ENCODE measurements at regions not wholly inside any gene's neighbourhood (a gene's known extent, or its start where the extent isn't known, plus 50 kb on each side); places are given as distances from the start of the nearest gene placed in this dataset.
"Not testable (repeated sequence)": the region's sequence is repeated elsewhere in the genome, so short reads cannot be mapped to it uniquely, and the experiment has no call there.

DNA sequence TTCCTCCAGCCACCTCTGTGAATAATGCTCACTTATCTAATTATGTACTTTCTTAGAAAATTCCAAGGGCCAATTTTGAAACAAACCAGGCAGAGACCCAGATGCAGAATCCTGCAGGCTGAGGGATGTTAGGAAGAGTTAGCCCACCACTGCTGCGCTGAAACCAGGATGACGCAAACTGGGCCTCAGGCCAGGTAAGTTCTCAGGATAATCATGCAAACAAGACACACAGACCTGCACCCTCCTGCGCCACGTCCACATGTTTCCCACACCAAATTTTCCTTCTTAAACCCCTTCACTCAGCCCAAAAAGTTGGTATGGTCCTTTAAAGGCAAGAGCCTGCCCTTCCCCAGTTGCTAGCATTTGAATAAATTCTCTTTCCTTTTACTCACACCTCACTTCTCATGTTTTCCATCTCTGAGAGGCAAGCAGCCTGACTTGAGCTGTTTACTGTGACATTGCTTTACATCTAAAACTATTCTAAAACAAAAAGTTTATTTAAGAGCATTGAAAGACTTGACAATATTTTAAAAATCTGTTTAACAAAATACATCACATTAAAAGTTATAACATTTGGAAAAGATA is 887.1 kb downstream of the LRRIQ3 start:
- Histone ChIP-seq H3K36me3 (ENCODE audit: insufficient read depth, low read length) (no peaks in the 10 kb centered on the region), H3K9me3 (ENCODE audit: insufficient read depth, low read length, severe bottlenecking) (no peaks in the 10 kb centered on the region)
- no peak for TF ChIP-seq EZH2 (IDR thresholded peaks at IDR 0.05; ENCODE audit: borderline replicate concordance, low read depth, low read length, severe bottlenecking)
- TF ChIP-seq, protein P1, sequence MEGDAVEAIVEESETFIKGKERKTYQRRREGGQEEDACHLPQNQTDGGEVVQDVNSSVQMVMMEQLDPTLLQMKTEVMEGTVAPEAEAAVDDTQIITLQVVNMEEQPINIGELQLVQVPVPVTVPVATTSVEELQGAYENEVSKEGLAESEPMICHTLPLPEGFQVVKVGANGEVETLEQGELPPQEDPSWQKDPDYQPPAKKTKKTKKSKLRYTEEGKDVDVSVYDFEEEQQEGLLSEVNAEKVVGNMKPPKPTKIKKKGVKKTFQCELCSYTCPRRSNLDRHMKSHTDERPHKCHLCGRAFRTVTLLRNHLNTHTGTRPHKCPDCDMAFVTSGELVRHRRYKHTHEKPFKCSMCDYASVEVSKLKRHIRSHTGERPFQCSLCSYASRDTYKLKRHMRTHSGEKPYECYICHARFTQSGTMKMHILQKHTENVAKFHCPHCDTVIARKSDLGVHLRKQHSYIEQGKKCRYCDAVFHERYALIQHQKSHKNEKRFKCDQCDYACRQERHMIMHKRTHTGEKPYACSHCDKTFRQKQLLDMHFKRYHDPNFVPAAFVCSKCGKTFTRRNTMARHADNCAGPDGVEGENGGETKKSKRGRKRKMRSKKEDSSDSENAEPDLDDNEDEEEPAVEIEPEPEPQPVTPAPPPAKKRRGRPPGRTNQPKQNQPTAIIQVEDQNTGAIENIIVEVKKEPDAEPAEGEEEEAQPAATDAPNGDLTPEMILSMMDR (IDR thresholded peaks at IDR 0.05; ENCODE audit: borderline replicate concordance, extremely low read depth, low read length, poor library complexity, severe bottlenecking): no peak

GRCh38 chr1:73306899-73307555 is 890.9 kb downstream of the LRRIQ3 start:
- no peaks in the 10 kb centered on the region for H4K20me1 ChIP-seq (ENCODE audit: insufficient read depth, low read length)
- no peaks in the 10 kb centered on the region for H3K36me3 ChIP-seq (ENCODE audit: insufficient read depth, low read length)
- no peaks in the 10 kb centered on the region for H3K27me3 ChIP-seq (ENCODE audit: insufficient read depth, low read length, poor library complexity)
- H3K4me3 ChIP-seq (ENCODE audit: low read depth in 1 of 2, low read length in 2 of 2): no peak overlapping the region
- H3K79me2 ChIP-seq (ENCODE audit: insufficient read depth, low read length): no peaks in the 10 kb centered on the region
- no peak overlapping the region for H2AFZ ChIP-seq (ENCODE audit: low read depth, low read length)
- ATAC-seq (ENCODE audit: insufficient read depth, low read depth) (no peak), DNase-seq (no peak)
- H3K9me3 ChIP-seq (ENCODE audit: insufficient read depth, low read length, severe bottlenecking): no peaks in the 10 kb centered on the region
- no peak overlapping the region for H3K27ac ChIP-seq (ENCODE audit: low read length)
- H3K4me1 ChIP-seq (ENCODE audit: insufficient read depth, low read length): no peaks in the 10 kb centered on the region
- H3K9ac ChIP-seq (ENCODE audit: low read depth, low read length): no peak overlapping the region
- no peak for TF ChIP-seq EZH2 (IDR thresholded peaks at IDR 0.05; ENCODE audit: borderline replicate concordance, low read depth, low read length, severe bottlenecking)
- TF ChIP-seq, protein P1 (IDR thresholded peaks at IDR 0.05; ENCODE audit: borderline replicate concordance, extremely low read depth, low read length, poor library complexity, severe bottlenecking): no peak
- H3K4me2 ChIP-seq (ENCODE audit: insufficient read depth, low read length): no peak overlapping the region

More for the DNA sequence above, 887.1 kb downstream of the LRRIQ3 start:
- no peak for ATAC-seq (ENCODE audit: insufficient read depth, low read depth)
- H3K27ac ChIP-seq (ENCODE audit: low read length): no peak overlapping the region
- H3K4me2 ChIP-seq (ENCODE audit: insufficient read depth, low read length): no peak overlapping the region
- H3K27me3 ChIP-seq (ENCODE audit: insufficient read depth, low read length, poor library complexity): no peaks in the 10 kb centered on the region
- H4K20me1 ChIP-seq (ENCODE audit: insufficient read depth, low read length): no peaks in the 10 kb centered on the region
- no peaks in the 10 kb centered on the region for H3K4me1 ChIP-seq (ENCODE audit: insufficient read depth, low read length)
- no peak overlapping the region for H2AFZ ChIP-seq (ENCODE audit: low read depth, low read length)
- no peaks in the 10 kb centered on the region for H3K79me2 ChIP-seq (ENCODE audit: insufficient read depth, low read length)
- no peak for DNase-seq
- no peak overlapping the region for H3K9ac ChIP-seq (ENCODE audit: low read depth, low read length)
- H3K4me3 ChIP-seq (ENCODE audit: low read depth in 1 of 2, low read length in 2 of 2): no peak overlapping the region

- H3K4me1 ChIP-seq (ENCODE audit: insufficient read depth, low read length): no peaks in the 10 kb centered on the region
- no peak for TF ChIP-seq EZH2 (IDR thresholded peaks at IDR 0.05; ENCODE audit: borderline replicate concordance, low read depth, low read length, severe bottlenecking)
- TF ChIP-seq, protein P1 (IDR thresholded peaks at IDR 0.05; ENCODE audit: borderline replicate concordance, extremely low read depth, low read length, poor library complexity, severe bottlenecking): no peak
- no peak for ATAC-seq (ENCODE audit: insufficient read depth, low read depth)
- no peaks in the 10 kb centered on the region for H3K27me3 ChIP-seq (ENCODE audit: insufficient read depth, low read length, poor library complexity)
- H3K36me3 ChIP-seq (ENCODE audit: insufficient read depth, low read length): no peaks in the 10 kb centered on the region
- no peaks in the 10 kb centered on the region for H4K20me1 ChIP-seq (ENCODE audit: insufficient read depth, low read length)
- H3K9ac ChIP-seq (ENCODE audit: low read depth, low read length): no peak overlapping the region
- no peak for DNase-seq
- H3K79me2 ChIP-seq (ENCODE audit: insufficient read depth, low read length): no peaks in the 10 kb centered on the region
- no peak overlapping the region for H3K27ac ChIP-seq (ENCODE audit: low read length)
- no peak overlapping the region for H3K4me2 ChIP-seq (ENCODE audit: insufficient read depth, low read length)
- no peak overlapping the region for H3K4me3 ChIP-seq (ENCODE audit: low read depth in 1 of 2, low read length in 2 of 2)
- no peak overlapping the region for H2AFZ ChIP-seq (ENCODE audit: low read depth, low read length)
- H3K9me3 ChIP-seq (ENCODE audit: insufficient read depth, low read length, severe bottlenecking): peaks cover 6% of the 10 kb centered on the region
These were observed 924.1 kb downstream of the LRRIQ3 start for GRCh38 chr1:73273886-73274285.

GRCh38 chr1:73245196-73245595 is 952.8 kb downstream of the LRRIQ3 start:
- H3K27ac ChIP-seq (ENCODE audit: low read length); ATAC-seq (ENCODE audit: insufficient read depth, low read depth); DNase-seq; H3K36me3 ChIP-seq (ENCODE audit: insufficient read depth, low read length); H3K4me3 ChIP-seq (ENCODE audit: low read depth in 1 of 2, low read length in 2 of 2); H2AFZ ChIP-seq (ENCODE audit: low read depth, low read length); H4K20me1 ChIP-seq (ENCODE audit: insufficient read depth, low read length); H3K79me2 ChIP-seq (ENCODE audit: insufficient read depth, low read length); H3K27me3 ChIP-seq (ENCODE audit: insufficient read depth, low read length, poor library complexity); H3K4me2 ChIP-seq (ENCODE audit: insufficient read depth, low read length); H3K9me3 ChIP-seq (ENCODE audit: insufficient read depth, low read length, severe bottlenecking); H3K9ac ChIP-seq (ENCODE audit: low read depth, low read length); H3K4me1 ChIP-seq (ENCODE audit: insufficient read depth, low read length): not testable (repeated sequence)
